Mucosa of rectum (tissue), 2 donors: ENCODE measurements at regions not wholly inside any gene's neighbourhood (a gene's known extent, or its start where the extent isn't known, plus 50 kb on each side); places are given as distances from the start of the nearest gene placed in this dataset.

ENCODE experiments used
- H3K27ac ChIP-seq, 2 donors: one replicate each; pipeline ENCODE4 v1.7.0; 2013; ENCODE audit warnings: inconsistent platforms in 2 of 2, low read depth in 2 of 2, low read length in 2 of 2
- H3K27me3 ChIP-seq, 2 donors: one replicate each; pipeline ENCODE4 v1.7.0; 2013; ENCODE audit warnings: low read length in 2 of 2; ENCODE audit not compliant: control insufficient read depth in 2 of 2, insufficient read depth in 2 of 2
- H3K36me3 ChIP-seq, 2 donors: one replicate each; pipeline ENCODE4 v1.7.0; 2013; ENCODE audit warnings: low read length in 2 of 2; ENCODE audit not compliant: control insufficient read depth in 2 of 2, insufficient read depth in 2 of 2
- H3K4me1 ChIP-seq, 2 donors: one replicate each; pipeline ENCODE4 v1.7.0; 2013; ENCODE audit warnings: low read length in 2 of 2, mild to moderate bottlenecking in 1 of 2; ENCODE audit not compliant: control insufficient read depth in 2 of 2, insufficient read depth in 2 of 2
- H3K4me3 ChIP-seq, 2 donors: one replicate each; pipeline ENCODE4 v1.7.0; 2013; ENCODE audit warnings: low read length in 2 of 2
- H3K9ac ChIP-seq, 2 donors: one replicate each; pipeline ENCODE4 v1.7.0; 2013; ENCODE audit warnings: low read length in 2 of 2, low read depth in 1 of 2, mild to moderate bottlenecking in 1 of 2
- H3K9me3 ChIP-seq, 2 donors: one replicate each; pipeline ENCODE4 v1.7.0; 2013; ENCODE audit warnings: low read length in 2 of 2; ENCODE audit not compliant: control insufficient read depth in 2 of 2
- donor health status: healthy.
- donor health status: Normal muscosa, but diverticular disease.

DNA sequence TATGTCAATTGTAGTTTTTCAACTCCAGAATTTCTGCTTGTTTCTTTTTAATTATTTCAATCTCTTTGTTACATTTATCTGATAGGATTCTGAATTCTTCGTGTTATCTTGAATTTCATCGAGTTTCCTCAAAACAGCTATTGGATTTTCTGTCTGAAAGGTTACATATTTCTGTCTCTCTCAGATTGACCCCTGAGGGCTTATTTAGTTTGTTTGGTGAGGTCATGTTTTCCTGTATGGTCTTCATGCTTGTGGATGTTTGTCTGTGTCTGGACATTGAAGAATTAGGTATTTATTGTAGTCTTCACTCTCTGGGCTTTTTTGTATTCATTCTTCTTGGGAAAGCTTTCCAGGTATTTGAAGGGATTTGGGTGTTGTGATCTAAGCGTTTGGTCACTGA, 85.6 kb downstream of the SNAPC1 start:
- H3K9me3 ChIP-seq: no peaks in the 10 kb centered on the region
- H3K27ac ChIP-seq: no peak overlapping the region
- no peak overlapping the region for H3K4me3 ChIP-seq
- H3K36me3 ChIP-seq: no peaks in the 10 kb centered on the region
- no peaks in the 10 kb centered on the region for H3K4me1 ChIP-seq
- H3K9ac ChIP-seq: no peak overlapping the region
- no peaks in the 10 kb centered on the region for H3K27me3 ChIP-seq

DNA sequence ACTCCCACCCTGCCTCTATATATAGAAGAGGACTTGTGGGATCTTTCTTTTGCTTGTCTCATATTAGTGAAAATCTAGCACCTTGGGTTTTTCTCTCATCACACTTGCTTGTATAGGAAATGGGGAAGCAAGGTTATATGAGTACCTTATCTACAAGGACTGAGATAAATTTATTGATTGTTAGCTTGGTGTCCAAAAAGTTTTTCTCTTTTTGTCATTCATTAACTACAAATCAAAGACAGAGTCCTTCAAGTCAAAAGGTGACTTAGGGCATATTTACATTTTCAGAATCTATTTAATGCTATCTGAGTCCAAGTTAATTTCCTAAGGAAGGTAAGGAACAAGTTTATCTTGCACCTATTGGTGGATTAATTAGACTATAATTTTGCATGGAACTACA, 92.7 kb downstream of the SNAPC1 start:
- Histone ChIP-seq H3K27ac (no peak overlapping the region), H3K9me3 (no peaks in the 10 kb centered on the region), H3K4me3 (no peak overlapping the region), H3K27me3 (peaks cover 5% of the 10 kb centered on the region in 2 donors), H3K4me1 (no peaks in the 10 kb centered on the region), H3K9ac (no peak overlapping the region), H3K36me3 (no peaks in the 10 kb centered on the region)

DNA sequence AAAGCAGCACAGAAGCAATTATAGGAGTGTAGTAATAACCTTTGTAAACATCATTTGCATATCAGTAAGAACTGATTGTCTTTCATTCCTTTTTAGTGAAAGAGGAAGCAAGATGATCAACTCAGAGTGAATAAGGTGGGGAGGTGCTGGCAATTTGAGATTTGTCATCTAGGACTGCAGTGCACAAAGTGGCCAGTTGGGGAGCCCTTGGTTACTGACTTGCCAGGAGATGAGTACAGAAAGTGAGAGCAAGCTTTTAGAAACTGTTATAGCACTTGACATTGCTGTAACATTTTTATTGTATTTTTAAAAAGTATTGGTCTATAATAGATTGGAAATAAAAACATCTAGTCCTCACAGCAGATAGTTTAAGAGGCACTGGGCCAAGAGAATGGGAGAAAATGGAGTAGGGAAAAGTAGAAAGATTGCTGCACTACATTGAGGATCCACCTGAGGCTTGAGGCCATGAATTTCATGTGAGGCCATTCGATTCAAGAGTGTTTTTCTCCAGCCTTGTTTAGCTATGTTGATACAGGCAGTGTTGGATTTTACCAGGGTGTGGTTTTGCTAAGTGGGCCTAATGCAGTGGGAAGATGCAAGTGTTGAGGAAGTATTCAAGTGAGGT, 98.2 kb downstream of the SNAPC1 start:
- no peak overlapping the region for H3K9ac ChIP-seq
- no peaks in the 10 kb centered on the region for H3K36me3 ChIP-seq
- no peak overlapping the region for H3K4me3 ChIP-seq
- H3K27ac ChIP-seq: no peak overlapping the region
- no peaks in the 10 kb centered on the region for H3K4me1 ChIP-seq
- no peaks in the 10 kb centered on the region for H3K9me3 ChIP-seq
- peaks cover 5% of the 10 kb centered on the region in 2 donors for H3K27me3 ChIP-seq

DNA sequence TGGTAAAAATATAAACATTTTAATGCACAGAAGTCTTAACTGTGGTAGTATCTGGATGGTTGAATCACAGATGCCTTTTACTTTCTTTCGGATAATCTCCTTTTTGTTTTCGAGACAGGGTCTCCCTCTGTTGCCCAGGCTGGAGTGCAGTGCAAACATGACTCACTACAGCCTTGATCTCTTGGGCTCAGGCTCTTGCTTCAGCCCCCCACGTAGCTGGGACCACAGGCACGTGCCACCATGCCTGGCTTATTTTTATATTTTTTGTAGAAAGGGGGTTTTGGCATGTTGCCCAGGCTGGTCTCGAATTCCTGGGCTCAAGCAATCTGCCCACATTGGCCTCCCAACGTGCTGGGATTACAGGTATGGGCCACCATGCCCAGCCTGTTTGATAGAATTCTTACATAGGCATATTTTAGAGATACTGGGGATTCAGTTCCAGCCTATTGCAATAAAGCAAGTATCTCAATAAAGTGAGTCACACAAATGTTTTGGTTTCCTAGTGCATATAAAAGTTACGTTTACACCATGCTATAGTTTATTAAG, 99.2 kb downstream of the SNAPC1 start:
- Histone ChIP-seq H3K4me3 (no peak overlapping the region), H3K4me1 (no peaks in the 10 kb centered on the region), H3K27me3 (peaks cover 4 to 5% of the 10 kb centered on the region in 2 donors), H3K27ac (no peak overlapping the region), H3K9me3 (no peaks in the 10 kb centered on the region), H3K36me3 (no peaks in the 10 kb centered on the region), H3K9ac (no peak overlapping the region)

DNA sequence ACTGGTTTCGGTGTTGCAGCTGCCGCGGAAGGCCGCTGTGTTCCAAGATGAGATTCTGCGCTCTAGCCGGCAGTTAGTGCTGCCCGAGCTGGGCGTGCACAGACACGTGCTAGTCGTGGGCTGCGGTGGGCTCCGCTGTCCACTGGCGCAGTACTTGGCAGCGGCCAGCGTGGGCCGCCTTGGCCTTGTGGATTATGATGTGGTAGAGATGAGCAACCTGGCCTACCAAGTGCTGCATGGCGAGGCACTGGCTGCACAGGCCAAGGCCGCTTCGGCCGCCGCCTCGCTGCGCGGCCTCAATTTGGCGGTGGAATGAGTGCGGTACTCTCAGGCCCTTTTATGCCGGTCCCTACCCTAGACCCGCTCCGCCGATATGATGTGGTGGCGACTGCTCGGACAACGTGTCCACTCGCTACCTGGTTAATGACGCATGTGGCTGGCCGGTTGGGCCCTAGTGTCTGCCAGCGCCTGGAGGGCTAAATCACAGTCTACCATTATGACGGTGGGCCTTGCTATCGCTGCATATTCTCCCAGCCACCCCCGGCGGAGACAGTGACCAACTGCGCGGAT, 102.2 kb downstream of the SNAPC1 start:
- Histone ChIP-seq H3K9me3 (no peaks in the 10 kb centered on the region), H3K4me3 (no peak overlapping the region), H3K4me1 (no peaks in the 10 kb centered on the region), H3K27me3 (no peaks in the 10 kb centered on the region), H3K9ac (no peak overlapping the region), H3K27ac (no peak overlapping the region), H3K36me3 (no peaks in the 10 kb centered on the region)

DNA sequence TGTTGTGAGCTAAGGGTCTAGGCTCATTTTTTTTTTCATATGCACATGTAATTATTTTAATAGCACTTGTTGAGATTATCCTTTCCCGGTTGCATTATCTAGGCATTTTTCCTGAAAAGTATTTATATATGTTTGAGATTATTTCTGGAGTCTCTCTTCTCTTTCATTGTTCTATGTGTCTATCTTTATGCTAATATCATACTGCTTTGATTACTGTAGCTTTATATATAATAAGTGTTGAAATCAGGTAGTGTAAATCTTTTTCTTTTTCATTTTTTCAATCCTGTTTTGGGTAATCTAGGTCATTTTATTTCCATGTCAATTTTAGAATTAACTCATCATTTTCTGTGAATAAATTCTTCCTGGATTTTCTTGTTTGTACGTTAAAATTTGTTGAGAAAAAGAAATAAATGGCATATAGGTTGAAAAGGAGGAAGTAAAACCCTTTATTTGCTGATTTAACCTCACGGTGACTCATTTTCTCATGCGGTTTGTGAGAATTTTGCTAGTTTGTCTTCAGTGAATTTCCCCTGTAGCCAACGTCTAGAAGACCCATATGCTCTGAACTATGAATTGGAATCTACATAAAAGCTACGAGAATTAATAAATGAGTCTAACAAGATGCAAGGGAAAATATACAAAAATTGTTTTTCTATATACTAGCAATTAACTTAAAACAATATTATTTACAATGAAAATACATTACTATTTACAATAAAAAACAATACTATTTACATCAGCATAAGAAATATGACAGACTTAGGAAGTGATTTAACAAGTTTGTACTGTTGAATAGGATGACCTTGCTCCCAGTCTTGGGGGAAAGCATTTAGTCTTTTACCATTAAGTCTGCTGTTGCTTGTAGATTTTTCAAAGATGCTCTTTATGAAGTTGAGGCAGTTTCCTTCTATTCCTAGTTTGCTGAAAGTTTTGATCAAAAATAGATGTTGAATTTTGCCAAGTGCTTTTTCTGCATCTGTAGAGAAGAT, 105.0 kb downstream of the SNAPC1 start:
- H3K36me3 ChIP-seq: no peaks in the 10 kb centered on the region
- H3K4me1 ChIP-seq: no peaks in the 10 kb centered on the region
- H3K9me3 ChIP-seq: no peaks in the 10 kb centered on the region
- H3K4me3 ChIP-seq: no peak overlapping the region
- H3K27ac ChIP-seq: no peak overlapping the region
- no peak overlapping the region for H3K9ac ChIP-seq
- no peaks in the 10 kb centered on the region for H3K27me3 ChIP-seq

DNA sequence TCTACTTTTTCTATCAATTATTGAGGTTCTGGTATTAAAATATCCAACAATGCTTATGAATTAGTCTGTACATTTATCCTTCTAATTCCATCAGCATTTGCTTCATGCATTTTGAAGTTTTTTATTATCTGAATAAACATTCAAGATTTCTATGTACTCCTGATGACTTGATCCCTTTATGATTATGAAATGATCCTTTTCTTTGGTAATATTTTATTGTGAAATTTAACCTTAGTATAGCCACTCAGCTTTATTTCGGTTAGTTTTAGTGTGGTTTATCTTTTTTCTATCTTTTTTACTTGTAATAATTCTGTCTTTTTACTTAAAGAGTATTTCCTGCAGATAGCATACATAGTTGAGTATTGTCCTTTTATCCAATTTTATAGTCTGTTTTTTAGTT, 106.6 kb downstream of the SNAPC1 start:
- H3K36me3 ChIP-seq: no peaks in the 10 kb centered on the region
- H3K9ac ChIP-seq: no peak overlapping the region
- H3K4me3 ChIP-seq: no peak overlapping the region
- no peaks in the 10 kb centered on the region for H3K27me3 ChIP-seq
- no peaks in the 10 kb centered on the region for H3K9me3 ChIP-seq
- H3K27ac ChIP-seq: no peak overlapping the region
- H3K4me1 ChIP-seq: no peaks in the 10 kb centered on the region

DNA sequence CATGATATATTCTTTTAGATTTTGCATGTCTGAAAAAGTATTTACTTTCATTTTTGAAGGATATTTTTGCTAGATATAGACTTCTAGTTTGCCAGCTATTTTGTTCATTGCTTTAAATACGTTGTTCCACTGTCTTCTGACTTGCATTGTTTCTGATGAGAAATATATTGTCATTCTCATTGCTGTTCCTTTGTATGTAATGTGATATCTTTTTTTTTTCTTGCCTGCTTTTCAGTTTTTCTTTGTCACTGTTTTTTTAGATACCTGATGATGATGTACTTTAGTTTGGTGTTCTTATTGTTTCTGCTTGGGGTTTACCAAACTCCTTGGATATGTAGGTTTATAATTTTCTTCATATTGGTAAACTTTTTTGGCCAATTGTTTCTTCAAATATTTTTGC, 107.9 kb downstream of the SNAPC1 start:
- Histone ChIP-seq H3K4me3 (no peak overlapping the region), H3K27me3 (no peaks in the 10 kb centered on the region), H3K9me3 (no peaks in the 10 kb centered on the region), H3K9ac (no peak overlapping the region), H3K27ac (no peak overlapping the region), H3K36me3 (no peaks in the 10 kb centered on the region), H3K4me1 (no peaks in the 10 kb centered on the region)

DNA sequence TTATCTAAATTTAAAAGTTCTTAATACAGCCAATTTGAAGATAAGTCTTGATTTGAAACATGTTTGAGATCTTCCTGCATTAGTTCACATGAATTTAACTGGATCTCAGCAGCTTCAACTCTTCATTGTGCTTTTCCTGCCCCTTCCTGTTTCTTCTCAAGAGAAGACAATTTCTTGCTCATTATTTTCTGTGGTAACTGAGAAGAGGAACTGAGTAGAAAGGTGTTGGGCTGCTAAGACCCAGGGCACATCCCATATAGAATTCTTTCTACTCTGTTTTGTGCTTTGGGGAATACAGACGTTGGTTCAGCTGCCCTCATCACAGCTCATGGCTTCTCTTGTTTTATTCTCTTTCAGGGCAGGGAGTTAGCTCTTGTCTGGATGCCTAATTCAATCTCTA, 110.2 kb downstream of the SNAPC1 start:
- no peak overlapping the region for H3K4me3 ChIP-seq
- no peak overlapping the region for H3K9ac ChIP-seq
- no peaks in the 10 kb centered on the region for H3K4me1 ChIP-seq
- H3K36me3 ChIP-seq: no peaks in the 10 kb centered on the region
- no peaks in the 10 kb centered on the region for H3K27me3 ChIP-seq
- H3K9me3 ChIP-seq: no peaks in the 10 kb centered on the region
- no peak overlapping the region for H3K27ac ChIP-seq

DNA sequence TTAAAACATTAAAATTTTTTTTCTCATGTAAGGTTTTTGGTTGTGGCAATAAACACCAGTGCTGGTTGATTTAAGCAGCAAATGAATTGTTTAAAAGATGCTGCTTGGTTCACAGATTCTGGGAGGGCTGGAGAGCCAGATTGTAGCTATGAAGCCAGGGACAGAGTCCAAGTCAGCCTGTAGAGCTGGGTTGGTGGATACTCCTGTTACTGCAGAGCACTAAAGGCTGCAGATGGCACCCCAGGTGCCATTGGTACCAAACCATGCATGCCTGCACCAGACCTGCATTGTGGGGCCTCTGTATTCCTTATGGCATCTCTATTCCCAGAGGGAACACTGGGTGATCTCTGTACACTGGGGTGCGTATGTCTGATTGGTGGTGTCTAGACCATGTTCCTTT, 113.3 kb downstream of the SNAPC1 start:
- Histone ChIP-seq H3K9ac (no peak overlapping the region), H3K36me3 (no peaks in the 10 kb centered on the region), H3K27ac (no peak overlapping the region), H3K27me3 (no peaks in the 10 kb centered on the region), H3K4me1 (no peaks in the 10 kb centered on the region), H3K4me3 (no peak overlapping the region), H3K9me3 (no peaks in the 10 kb centered on the region)
